ENCODE measurements at regions not wholly inside any gene's neighbourhood (a gene's known extent, or its start where the extent isn't known, plus 50 kb on each side); places are given as distances from the start of the nearest gene placed in this dataset.

GRCh38 chr5:58090704-58091103, 369.2 kb downstream of the PLK2 start:
- no peak for DNase-seq

GRCh38 chr5:58088941-58089340, 370.9 kb downstream of the PLK2 start:
- DNase-seq, result no peak

DNA sequence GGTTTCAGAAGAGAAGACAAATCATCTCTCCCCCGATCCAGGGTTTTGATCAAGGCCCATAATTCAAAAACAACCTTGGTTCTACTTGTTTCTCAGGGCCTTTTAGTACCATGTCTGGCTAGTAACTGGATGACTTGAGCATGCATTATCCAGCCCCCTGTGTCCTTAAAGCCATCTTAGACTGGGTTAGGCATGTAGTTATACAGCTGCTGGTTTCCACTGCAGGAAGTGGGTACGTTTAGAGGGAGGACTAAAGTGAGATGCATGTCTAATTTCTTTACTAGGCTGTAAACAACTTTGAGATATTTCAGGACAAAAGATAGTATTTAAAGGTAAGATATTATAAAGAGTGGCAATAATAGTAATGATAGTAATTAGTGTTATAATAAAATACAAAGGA, 372.0 kb downstream of the PLK2 start:
- no peak for DNase-seq

- DNase-seq, result no peak
Measured at GRCh38 chr5:58087123-58087522, 372.8 kb downstream of the PLK2 start.

DNA sequence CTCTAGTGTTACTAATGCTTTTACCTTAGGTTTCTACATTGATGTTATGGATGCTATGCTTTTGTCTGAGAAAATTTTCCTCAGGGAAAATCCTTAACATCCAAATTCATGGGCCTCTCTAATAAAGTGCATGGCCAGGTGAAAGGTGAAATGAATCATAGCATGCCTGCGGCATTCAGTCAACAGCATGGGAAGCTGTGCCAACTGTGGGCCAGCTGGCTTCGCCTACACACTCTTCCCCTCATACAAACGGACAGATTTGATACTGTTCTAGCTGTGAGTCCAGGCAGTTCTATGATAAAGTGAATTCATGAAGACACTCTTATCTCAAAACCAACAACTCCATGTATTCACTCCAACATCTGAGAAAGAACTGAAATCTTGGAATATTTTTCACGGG, 374.1 kb downstream of the PLK2 start:
- DNase-seq, result no peak

- no peak for DNase-seq
Measured at GRCh38 chr5:58081435-58081834, 378.5 kb downstream of the PLK2 start.

- DNase-seq, result no peak
Measured at GRCh38 chr5:58080573-58080972, 379.3 kb downstream of the PLK2 start.

DNA sequence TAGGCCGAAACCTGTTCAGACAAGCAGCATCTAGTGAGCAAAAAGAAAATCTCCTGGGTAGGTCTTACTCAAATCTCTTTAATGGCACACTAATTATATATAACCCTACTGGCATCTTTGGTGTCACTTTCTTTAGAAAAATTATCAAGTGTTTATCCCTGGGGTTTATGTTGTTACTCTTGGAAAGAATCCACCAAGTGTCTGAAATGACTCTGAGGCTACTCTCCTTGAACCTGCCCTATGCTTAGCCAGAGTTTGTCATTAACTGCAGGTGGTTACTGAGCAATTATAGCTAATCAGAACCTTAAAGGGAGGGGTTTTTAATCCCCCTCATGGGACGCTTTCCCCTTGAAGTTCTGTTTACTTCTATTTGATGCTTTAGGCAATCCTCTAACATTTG, 381.9 kb downstream of the PLK2 start:
- DNase-seq, result no peak

DNA sequence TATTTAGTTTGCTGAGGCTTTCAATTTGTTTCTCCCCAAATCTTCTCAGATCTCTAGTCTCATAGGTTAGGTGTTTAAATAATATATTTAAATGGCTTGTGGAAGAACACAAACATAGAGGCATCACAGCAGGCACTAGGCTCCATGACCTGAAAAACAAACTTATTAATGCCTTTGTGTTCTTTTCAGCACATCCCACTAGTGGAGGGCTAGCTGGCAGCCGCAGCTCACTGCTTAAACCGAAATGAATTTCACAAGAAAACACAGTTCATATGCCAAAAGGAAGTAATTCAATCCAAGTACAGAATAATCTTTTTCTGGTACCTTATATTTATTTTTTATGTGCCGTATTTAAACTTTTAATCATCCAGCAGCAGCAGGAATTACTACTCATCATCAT, 382.5 kb downstream of the PLK2 start:
- no peak for DNase-seq

- DNase-seq, result no peak
Measured at GRCh38 chr5:58076483-58077257, 383.2 kb downstream of the PLK2 start.

DNA sequence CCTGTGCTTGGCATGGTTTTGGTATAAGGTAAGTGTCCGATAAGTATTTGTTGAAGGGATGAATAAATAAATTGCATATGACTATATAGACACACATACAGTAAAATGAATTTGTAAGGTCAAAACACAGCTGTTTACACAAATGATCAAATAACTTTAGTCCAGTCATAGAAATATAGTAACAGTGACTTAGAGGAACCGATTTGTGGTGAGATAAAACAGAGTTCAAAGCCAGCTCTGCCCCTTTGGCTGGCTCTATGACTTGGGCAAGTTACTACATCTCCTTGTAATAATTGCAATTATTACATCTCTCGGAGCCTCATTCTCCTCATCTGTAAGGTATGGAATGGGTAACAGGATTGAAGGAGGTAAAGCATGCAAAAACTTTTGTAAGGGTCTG, 384.0 kb downstream of the PLK2 start:
- no peak for DNase-seq

GRCh38 chr5:58074717-58075116, 385.2 kb downstream of the PLK2 start:
- DNase-seq, result no peak

GRCh38 chr5:58074222-58074621, 385.7 kb downstream of the PLK2 start:
- no peak for DNase-seq

DNA sequence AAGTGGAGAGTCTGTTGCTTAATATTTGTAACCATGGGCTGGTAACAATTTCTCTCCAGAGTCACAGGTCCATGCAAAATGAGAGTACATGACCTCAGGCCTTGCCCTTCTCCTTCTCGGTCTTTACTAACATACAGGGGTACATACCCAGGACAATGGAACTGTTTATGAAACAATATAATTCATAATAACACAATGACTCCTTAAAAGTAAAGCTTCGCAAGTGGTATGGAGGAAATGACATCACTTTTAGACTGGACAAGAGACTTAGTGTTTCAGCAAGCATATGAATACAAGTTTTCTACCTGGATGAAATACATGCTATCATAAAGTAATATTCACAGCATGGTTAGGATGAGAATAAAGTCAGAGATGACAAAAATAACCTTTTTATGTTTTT, 386.6 kb downstream of the PLK2 start:
- DNase-seq, result no peak

- peak; percentile 55 for DNase-seq
Measured at GRCh38 chr5:58072300-58072965, 387.5 kb downstream of the PLK2 start.

DNA sequence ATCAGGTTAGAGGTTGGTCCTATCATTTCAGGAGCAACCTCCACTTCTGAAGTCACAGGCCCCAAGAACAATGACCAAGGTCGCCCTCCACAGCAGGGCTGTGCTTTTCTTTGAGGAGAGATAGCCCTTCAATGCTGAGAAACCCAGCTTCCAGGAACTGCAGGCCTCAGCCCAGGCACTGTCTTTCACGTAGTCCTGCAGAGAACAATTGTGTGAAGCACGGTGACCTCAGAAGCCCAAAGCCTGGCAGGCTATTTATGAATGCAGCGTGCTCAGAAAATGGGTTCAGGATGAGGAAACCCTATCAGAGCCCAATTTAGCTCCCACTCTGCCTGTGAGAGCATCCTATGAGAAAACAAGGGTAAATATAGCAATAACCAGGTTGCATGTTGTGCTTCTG, 388.3 kb downstream of the PLK2 start:
- DNase-seq, result no peak

DNA sequence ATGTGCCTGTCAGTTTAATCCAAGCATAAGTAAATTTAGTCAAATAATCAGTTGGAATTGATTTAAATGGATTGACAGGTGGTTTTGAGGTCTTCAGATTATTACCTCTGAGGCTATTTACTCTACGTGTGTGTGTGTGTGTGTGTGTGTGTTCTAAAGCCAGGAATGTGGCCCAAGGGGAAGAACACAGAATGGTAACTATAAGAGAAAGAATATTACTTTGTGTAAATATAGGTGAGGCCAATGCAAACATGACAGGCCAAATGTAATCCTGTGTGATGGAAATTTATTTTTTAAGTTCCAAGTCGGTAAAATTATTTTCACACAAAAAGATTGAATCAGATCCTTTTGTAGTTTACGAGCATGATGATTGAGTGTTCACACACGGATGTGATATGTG, 390.0 kb downstream of the PLK2 start:
- no peak for DNase-seq

DNA sequence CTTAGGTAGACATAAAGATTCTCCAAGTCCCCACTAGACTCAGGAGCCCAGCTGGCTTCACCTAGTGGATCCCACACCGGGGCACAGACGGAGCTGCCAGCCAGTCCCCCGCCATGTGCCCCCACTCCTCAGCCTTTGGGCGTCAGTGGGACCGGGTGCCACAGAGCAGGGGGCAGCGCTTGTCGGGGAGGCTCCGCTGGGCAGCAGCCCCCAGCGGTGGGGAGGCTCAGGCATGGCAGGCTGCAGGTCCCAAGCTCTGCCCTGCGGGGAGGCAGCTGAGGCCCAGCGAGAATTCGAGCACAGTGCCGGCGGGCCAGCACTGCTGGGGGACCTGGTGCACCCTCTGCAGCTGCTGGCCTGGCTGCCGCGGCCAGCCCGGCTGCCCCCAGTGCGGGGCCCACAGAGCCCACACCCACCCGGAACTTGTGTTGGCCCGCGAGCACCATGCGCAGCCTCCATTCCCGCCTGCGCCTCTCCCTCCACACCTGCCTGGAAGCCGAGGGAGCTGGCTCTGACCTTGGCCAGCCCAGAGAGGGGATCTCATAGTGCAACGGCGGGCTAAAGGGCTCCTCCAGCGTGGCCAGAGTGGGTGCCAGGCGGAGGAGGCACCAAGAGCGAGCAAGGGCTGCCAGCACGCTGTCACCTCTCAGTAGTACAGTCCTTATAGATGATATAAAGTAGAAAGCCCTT, 390.7 kb downstream of the PLK2 start:
- no peak for DNase-seq

DNA sequence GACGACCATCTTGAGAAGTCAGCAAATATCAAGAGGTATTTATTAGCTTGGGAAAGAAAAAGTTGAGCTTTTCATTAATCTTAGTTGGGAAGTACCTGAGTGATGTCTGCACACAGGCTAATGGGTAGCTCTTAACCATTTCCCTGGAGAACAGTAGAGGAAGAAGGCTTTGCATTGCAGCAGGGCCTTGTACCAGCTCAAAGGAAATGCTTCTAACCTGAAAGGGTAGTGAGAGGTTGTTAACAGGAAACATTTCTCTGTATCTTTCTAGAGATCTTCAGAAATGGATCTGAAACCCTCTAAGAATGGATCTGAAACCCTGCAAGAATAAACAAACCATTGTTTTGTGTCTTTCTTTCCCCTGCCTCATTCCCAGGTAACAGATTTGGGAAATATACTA, 393.3 kb downstream of the PLK2 start:
- no peak for DNase-seq

- DNase-seq, result no peak
Measured at GRCh38 chr5:58066076-58066475, 393.8 kb downstream of the PLK2 start.

GRCh38 chr5:58064801-58065200, 395.1 kb downstream of the PLK2 start:
- DNase-seq, result no peak

GRCh38 chr5:58060996-58061395, 398.9 kb downstream of the PLK2 start:
- DNase-seq, result no peak

- no peak for DNase-seq
Measured at GRCh38 chr5:58057324-58057723, 402.6 kb downstream of the PLK2 start.

- no peak for DNase-seq
Measured at GRCh38 chr5:58056546-58056945, 403.3 kb downstream of the PLK2 start.
